PC-3 (cell line): ENCODE measurements at regions not wholly inside any gene's neighbourhood (a gene's known extent, or its start where the extent isn't known, plus 50 kb on each side); places are given as distances from the start of the nearest gene placed in this dataset.

Experiments used
- CTCF ChIP-seq: fragments of 300-600 bp; sonication (generic); conservative IDR thresholded peaks from 2 replicates; pipeline ENCODE4 v1.5.1; 2017; ENCODE audit warnings: antibody characterized with exemption, low read depth, mild to moderate bottlenecking, low read length
- EZH2phosphoT487 ChIP-seq: fragments of 300-600 bp; sonication (generic); IDR thresholded peaks from 2 replicates; pipeline ENCODE4 v1.6.1; 2018; ENCODE audit warnings: mild to moderate bottlenecking, antibody characterized with exemption, low read length, borderline replicate concordance

DNA sequence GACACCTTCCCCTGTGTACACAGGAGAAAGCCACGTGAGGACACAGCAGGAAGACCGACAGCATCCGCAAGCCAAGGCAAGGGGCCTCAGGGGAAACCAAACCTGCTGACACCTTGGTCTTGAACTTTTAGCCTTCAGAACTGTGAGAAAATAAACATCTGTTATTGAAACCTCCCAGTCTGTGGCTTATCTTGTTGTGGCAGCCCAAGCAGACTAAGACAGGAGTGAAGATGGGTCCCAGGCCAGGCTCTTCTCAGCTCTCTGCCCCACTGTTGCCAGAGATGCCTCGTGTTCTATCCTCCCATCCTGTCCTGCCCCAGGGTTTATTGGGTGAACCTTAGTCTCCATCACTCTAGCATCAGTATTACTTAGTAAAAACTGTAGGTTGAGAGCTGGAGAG lies 236.3 kb downstream of the MATN1 start:
- TF ChIP-seq EZH2phosphoT487 (no peak), CTCF (no peak)
